ENCODE measurements at regions not wholly inside any gene's neighbourhood (a gene's known extent, or its start where the extent isn't known, plus 50 kb on each side); places are given as distances from the start of the nearest gene placed in this dataset.

GRCh38 chr14:46488374-46488773 is 163.2 kb downstream of the RPL10L start:
- ATAC-seq, result no peak
- TF ChIP-seq ESRRG (CRISPR knock-in tag; IDR thresholded peaks at IDR 0.05) (no peak), BACH2 (CRISPR knock-in tag; IDR thresholded peaks at IDR 0.05; ENCODE audit: borderline replicate concordance) (no peak), ZC3H10 (CRISPR knock-in tag; IDR thresholded peaks at IDR 0.05) (no peak), CSDC2 (CRISPR knock-in tag; IDR thresholded peaks at IDR 0.05) (no peak), GLIS3 (CRISPR knock-in tag; IDR thresholded peaks at IDR 0.05) (no peak), RARB (CRISPR knock-in tag; IDR thresholded peaks at IDR 0.05) (no peak), CREB5 (CRISPR knock-in tag; IDR thresholded peaks at IDR 0.05; ENCODE audit: low read depth) (no peak), PPARA (CRISPR knock-in tag; IDR thresholded peaks at IDR 0.05; ENCODE audit: borderline replicate concordance) (no peak), TOX (CRISPR knock-in tag; IDR thresholded peaks at IDR 0.05; ENCODE audit: borderline replicate concordance) (no peak)
- TF ChIP-seq, protein P1, sequence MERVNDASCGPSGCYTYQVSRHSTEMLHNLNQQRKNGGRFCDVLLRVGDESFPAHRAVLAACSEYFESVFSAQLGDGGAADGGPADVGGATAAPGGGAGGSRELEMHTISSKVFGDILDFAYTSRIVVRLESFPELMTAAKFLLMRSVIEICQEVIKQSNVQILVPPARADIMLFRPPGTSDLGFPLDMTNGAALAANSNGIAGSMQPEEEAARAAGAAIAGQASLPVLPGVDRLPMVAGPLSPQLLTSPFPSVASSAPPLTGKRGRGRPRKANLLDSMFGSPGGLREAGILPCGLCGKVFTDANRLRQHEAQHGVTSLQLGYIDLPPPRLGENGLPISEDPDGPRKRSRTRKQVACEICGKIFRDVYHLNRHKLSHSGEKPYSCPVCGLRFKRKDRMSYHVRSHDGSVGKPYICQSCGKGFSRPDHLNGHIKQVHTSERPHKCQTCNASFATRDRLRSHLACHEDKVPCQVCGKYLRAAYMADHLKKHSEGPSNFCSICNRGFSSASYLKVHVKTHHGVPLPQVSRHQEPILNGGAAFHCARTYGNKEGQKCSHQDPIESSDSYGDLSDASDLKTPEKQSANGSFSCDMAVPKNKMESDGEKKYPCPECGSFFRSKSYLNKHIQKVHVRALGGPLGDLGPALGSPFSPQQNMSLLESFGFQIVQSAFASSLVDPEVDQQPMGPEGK (CRISPR knock-in tag; IDR thresholded peaks at IDR 0.05; ENCODE audit: borderline replicate concordance), result no peak

GRCh38 chr14:46487582-46488350 is 163.8 kb downstream of the RPL10L start:
- TF ChIP-seq TCF4 (CRISPR knock-in tag; IDR thresholded peaks at IDR 0.05; ENCODE audit: borderline replicate concordance), result no peak
- ATAC-seq, result no peak

DNA sequence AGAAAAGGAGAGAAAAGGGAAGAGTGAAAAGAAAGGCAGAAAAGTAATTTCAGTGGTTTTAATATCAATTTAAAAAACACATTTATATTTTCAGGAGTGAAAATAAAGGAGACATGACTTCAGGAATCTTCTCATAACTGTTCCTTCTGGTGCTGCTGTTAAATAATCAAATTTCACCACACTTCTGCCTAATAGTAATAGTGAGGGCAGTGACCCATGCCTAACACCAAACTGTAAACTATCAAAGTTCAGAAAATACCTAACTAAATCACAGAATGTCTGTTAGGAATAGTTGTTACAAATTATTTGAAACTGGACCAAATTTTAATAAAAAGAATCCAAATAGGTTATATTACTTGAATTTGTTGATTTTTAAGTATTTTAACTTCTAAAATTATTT is 169.4 kb downstream of the RPL10L start:
- no peak for ATAC-seq

More for the DNA sequence above, 169.4 kb downstream of the RPL10L start:
- no peak for TF ChIP-seq SNAI2 (CRISPR knock-in tag; IDR thresholded peaks at IDR 0.05)
- TF ChIP-seq BACH2 (CRISPR knock-in tag; IDR thresholded peaks at IDR 0.05; ENCODE audit: borderline replicate concordance), result no peak
- TF ChIP-seq ZC3H10 (CRISPR knock-in tag; IDR thresholded peaks at IDR 0.05), result no peak
- TF ChIP-seq ZNF565 (CRISPR knock-in tag; conservative IDR thresholded peaks at IDR 0.05; ENCODE audit: low read depth), result no peak
- TF ChIP-seq OSR1 (CRISPR knock-in tag; IDR thresholded peaks at IDR 0.05), result no peak
- TF ChIP-seq ZFP3 (CRISPR knock-in tag; IDR thresholded peaks at IDR 0.05), result no peak
- TF ChIP-seq, protein P1 (CRISPR knock-in tag; IDR thresholded peaks at IDR 0.05; ENCODE audit: borderline replicate concordance), result no peak
- no peak for TF ChIP-seq TOX (CRISPR knock-in tag; IDR thresholded peaks at IDR 0.05; ENCODE audit: borderline replicate concordance)
- TF ChIP-seq TCF4 (CRISPR knock-in tag; IDR thresholded peaks at IDR 0.05; ENCODE audit: borderline replicate concordance), result no peak
- no peak for TF ChIP-seq ESRRG (CRISPR knock-in tag; IDR thresholded peaks at IDR 0.05)
- no peak for TF ChIP-seq CREB5 (CRISPR knock-in tag; IDR thresholded peaks at IDR 0.05; ENCODE audit: low read depth)
- no peak for TF ChIP-seq CSRNP3 (CRISPR knock-in tag; IDR thresholded peaks at IDR 0.05)
- TF ChIP-seq ARNTL (CRISPR knock-in tag; IDR thresholded peaks at IDR 0.05; ENCODE audit: borderline replicate concordance, low read depth), result no peak
- TF ChIP-seq ZFP30 (CRISPR knock-in tag; IDR thresholded peaks at IDR 0.05), result no peak

Measured in SK-N-SH treated with all-trans-retinoic acid at 6 μM for 48 hours (cell line).